Activated CD8-positive, alpha-beta memory T cell treated with anti-CD3 and anti-CD28 coated beads for 48 hours (primary cell): ENCODE measurements at regions not wholly inside any gene's neighbourhood (a gene's known extent, or its start where the extent isn't known, plus 50 kb on each side); places are given as distances from the start of the nearest gene placed in this dataset.

ENCODE experiments used
- DNase-seq, 3 experiments: peaks; one replicate each; pipeline ENCODE4 v3.0.0-alpha.2; 2020; ENCODE audit warnings: low read depth in 2 of 3, low spot score in 2 of 3

DNA sequence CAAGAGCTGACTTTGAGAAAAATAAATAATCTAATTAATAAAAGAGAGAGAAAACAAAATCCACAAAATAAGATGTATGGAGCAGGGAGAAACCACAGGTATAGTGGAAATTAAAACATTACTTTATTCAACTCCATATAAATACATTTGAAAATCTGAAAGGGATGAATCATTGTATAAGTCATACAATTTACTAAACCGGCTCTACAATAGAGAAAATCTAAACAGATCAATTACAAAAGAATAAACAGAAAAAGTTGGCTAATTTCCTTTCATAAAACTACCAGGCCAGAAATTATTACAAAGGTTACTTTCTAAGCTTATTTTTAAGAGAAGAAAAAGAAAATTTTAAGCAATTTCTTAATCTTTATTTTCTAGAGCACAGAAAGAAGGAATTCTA, 51.3 kb upstream of the DRD2 start:
- DNase-seq = no peak
